ENCODE measurements at regions not wholly inside any gene's neighbourhood (a gene's known extent, or its start where the extent isn't known, plus 50 kb on each side); places are given as distances from the start of the nearest gene placed in this dataset.

- no peaks in the 10 kb centered on the region for H3K36me3 Mint-ChIP-seq
- H3K9me3 Mint-ChIP-seq, result no peaks in the 10 kb centered on the region
- H3K27ac Mint-ChIP-seq, result no peak overlapping the region
- peaks cover under 1% of the 10 kb centered on the region for H3K27me3 Mint-ChIP-seq
- H3K4me1 Mint-ChIP-seq, result no peaks in the 10 kb centered on the region
- H3K4me3 Mint-ChIP-seq, result no peak overlapping the region
Measured at GRCh38 chr12:105967038-105967776, 171.5 kb downstream of the NUAK1 start.

GRCh38 chr12:105968025-105968424 lies 170.7 kb downstream of the NUAK1 start:
- no peaks in the 10 kb centered on the region for H3K9me3 Mint-ChIP-seq
- no peak overlapping the region for H3K4me3 Mint-ChIP-seq

GRCh38 chr12:105970885-105971284 lies 167.9 kb downstream of the NUAK1 start:
- H3K4me1 Mint-ChIP-seq, result no peaks in the 10 kb centered on the region

More at GRCh38 chr12:105968025-105968424, 170.7 kb downstream of the NUAK1 start:
- no peaks in the 10 kb centered on the region for H3K36me3 Mint-ChIP-seq
- no peak overlapping the region for H3K27ac Mint-ChIP-seq
- H3K4me1 Mint-ChIP-seq, result no peaks in the 10 kb centered on the region
- no peaks in the 10 kb centered on the region for H3K27me3 Mint-ChIP-seq

GRCh38 chr12:105974738-105975137 lies 164.0 kb downstream of the NUAK1 start:
- H3K4me1 Mint-ChIP-seq, result no peaks in the 10 kb centered on the region
- H3K27ac Mint-ChIP-seq, result no peak overlapping the region
- H3K4me3 Mint-ChIP-seq, result no peak overlapping the region
- H3K9me3 Mint-ChIP-seq, result no peaks in the 10 kb centered on the region
- peaks cover 5% of the 10 kb centered on the region for H3K27me3 Mint-ChIP-seq
- H3K36me3 Mint-ChIP-seq, result no peaks in the 10 kb centered on the region

More at GRCh38 chr12:105970885-105971284, 167.9 kb downstream of the NUAK1 start:
- H3K9me3 Mint-ChIP-seq, result no peaks in the 10 kb centered on the region
- H3K27ac Mint-ChIP-seq, result no peak overlapping the region
- H3K4me3 Mint-ChIP-seq, result no peak overlapping the region
- no peaks in the 10 kb centered on the region for H3K36me3 Mint-ChIP-seq
- no peaks in the 10 kb centered on the region for H3K27me3 Mint-ChIP-seq

GRCh38 chr12:105975351-105975750 lies 163.4 kb downstream of the NUAK1 start:
- peaks cover 5% of the 10 kb centered on the region for H3K27me3 Mint-ChIP-seq
- no peak overlapping the region for H3K27ac Mint-ChIP-seq
- no peak overlapping the region for H3K4me3 Mint-ChIP-seq
- no peaks in the 10 kb centered on the region for H3K9me3 Mint-ChIP-seq
- no peaks in the 10 kb centered on the region for H3K4me1 Mint-ChIP-seq
- no peaks in the 10 kb centered on the region for H3K36me3 Mint-ChIP-seq

GRCh38 chr12:105977236-105977635 lies 161.5 kb downstream of the NUAK1 start:
- Mint-ChIP-seq H3K27ac (no peak overlapping the region), H3K4me3 (no peak overlapping the region), H3K4me1 (no peaks in the 10 kb centered on the region), H3K9me3 (no peaks in the 10 kb centered on the region), H3K36me3 (no peaks in the 10 kb centered on the region), H3K27me3 (peaks cover 5% of the 10 kb centered on the region)

- Mint-ChIP-seq H3K36me3 (no peaks in the 10 kb centered on the region), H3K4me3 (no peak overlapping the region), H3K4me1 (no peaks in the 10 kb centered on the region), H3K9me3 (no peaks in the 10 kb centered on the region), H3K27ac (no peak overlapping the region), H3K27me3 (peaks cover 5% of the 10 kb centered on the region)
Measured at GRCh38 chr12:105977652-105978051, 161.1 kb downstream of the NUAK1 start.

GRCh38 chr12:105978276-105978675 lies 160.5 kb downstream of the NUAK1 start:
- Mint-ChIP-seq H3K27ac (no peak overlapping the region), H3K4me3 (no peak overlapping the region), H3K27me3 (peaks cover 5% of the 10 kb centered on the region), H3K9me3 (no peaks in the 10 kb centered on the region), H3K36me3 (no peaks in the 10 kb centered on the region), H3K4me1 (no peaks in the 10 kb centered on the region)

- Mint-ChIP-seq H3K27me3 (peaks cover 5% of the 10 kb centered on the region), H3K9me3 (no peaks in the 10 kb centered on the region), H3K4me1 (no peaks in the 10 kb centered on the region), H3K36me3 (no peaks in the 10 kb centered on the region), H3K27ac (no peak overlapping the region), H3K4me3 (no peak overlapping the region)
Measured at GRCh38 chr12:105978686-105979085, 160.1 kb downstream of the NUAK1 start.

GRCh38 chr12:105980085-105980484 lies 158.7 kb downstream of the NUAK1 start:
- no peaks in the 10 kb centered on the region for H3K36me3 Mint-ChIP-seq
- peaks cover 5% of the 10 kb centered on the region for H3K27me3 Mint-ChIP-seq
- H3K4me3 Mint-ChIP-seq, result no peak overlapping the region
- no peaks in the 10 kb centered on the region for H3K9me3 Mint-ChIP-seq
- H3K4me1 Mint-ChIP-seq, result no peaks in the 10 kb centered on the region
- no peak overlapping the region for H3K27ac Mint-ChIP-seq

GRCh38 chr12:105980533-105980932 lies 158.2 kb downstream of the NUAK1 start:
- H3K36me3 Mint-ChIP-seq, result no peaks in the 10 kb centered on the region
- no peak overlapping the region for H3K27ac Mint-ChIP-seq
- no peaks in the 10 kb centered on the region for H3K4me1 Mint-ChIP-seq
- H3K9me3 Mint-ChIP-seq, result no peaks in the 10 kb centered on the region
- H3K4me3 Mint-ChIP-seq, result no peak overlapping the region
- peaks cover 5% of the 10 kb centered on the region for H3K27me3 Mint-ChIP-seq

GRCh38 chr12:105982022-105982421 lies 156.7 kb downstream of the NUAK1 start:
- H3K27me3 Mint-ChIP-seq, result no peaks in the 10 kb centered on the region
- H3K27ac Mint-ChIP-seq, result no peak overlapping the region
- H3K4me3 Mint-ChIP-seq, result no peak overlapping the region
- no peaks in the 10 kb centered on the region for H3K9me3 Mint-ChIP-seq
- no peaks in the 10 kb centered on the region for H3K36me3 Mint-ChIP-seq
- H3K4me1 Mint-ChIP-seq, result no peaks in the 10 kb centered on the region

GRCh38 chr12:105983622-105984320 lies 155.0 kb downstream of the NUAK1 start:
- Mint-ChIP-seq H3K4me1 (no peaks in the 10 kb centered on the region), H3K27me3 (no peaks in the 10 kb centered on the region)

GRCh38 chr12:105985383-105985782 lies 153.4 kb downstream of the NUAK1 start:
- no peaks in the 10 kb centered on the region for H3K36me3 Mint-ChIP-seq
- H3K27me3 Mint-ChIP-seq, result no peaks in the 10 kb centered on the region
- no peaks in the 10 kb centered on the region for H3K9me3 Mint-ChIP-seq
- H3K27ac Mint-ChIP-seq, result no peak overlapping the region
- no peaks in the 10 kb centered on the region for H3K4me1 Mint-ChIP-seq
- H3K4me3 Mint-ChIP-seq, result no peak overlapping the region

More at GRCh38 chr12:105983622-105984320, 155.0 kb downstream of the NUAK1 start:
- H3K36me3 Mint-ChIP-seq, result no peaks in the 10 kb centered on the region
- H3K4me3 Mint-ChIP-seq, result no peak overlapping the region
- H3K27ac Mint-ChIP-seq, result no peak overlapping the region
- H3K9me3 Mint-ChIP-seq, result no peaks in the 10 kb centered on the region

- Mint-ChIP-seq H3K9me3 (no peaks in the 10 kb centered on the region), H3K4me3 (no peak overlapping the region), H3K4me1 (no peaks in the 10 kb centered on the region), H3K36me3 (no peaks in the 10 kb centered on the region), H3K27me3 (peaks cover 2% of the 10 kb centered on the region), H3K27ac (no peak overlapping the region)
Measured at GRCh38 chr12:105986779-105987684, 151.7 kb downstream of the NUAK1 start.

- Mint-ChIP-seq H3K27ac (no peak overlapping the region), H3K27me3 (peaks cover 2% of the 10 kb centered on the region), H3K36me3 (no peaks in the 10 kb centered on the region), H3K4me3 (no peak overlapping the region), H3K9me3 (no peaks in the 10 kb centered on the region), H3K4me1 (no peaks in the 10 kb centered on the region)
Measured at GRCh38 chr12:105987685-105988035, 151.1 kb downstream of the NUAK1 start.
